ENCODE measurements at regions not wholly inside any gene's neighbourhood (a gene's known extent, or its start where the extent isn't known, plus 50 kb on each side); places are given as distances from the start of the nearest gene placed in this dataset.
A peak's percentile ranks its signal among the peaks of the same experiment; 100 is the strongest.

- DNase-seq, result no peak
Observed at GRCh38 chrX:4239650-4240540, 526.4 kb upstream of the PRKX start.

GRCh38 chrX:4238916-4239315 lies 525.5 kb upstream of the PRKX start:
- no peak for DNase-seq

- peak; percentile 0 for DNase-seq
Observed at GRCh38 chrX:4225086-4225485, 511.6 kb upstream of the PRKX start.

GRCh38 chrX:4206941-4207340 lies 493.5 kb upstream of the PRKX start:
- no peak for DNase-seq

- no peak for DNase-seq
Observed at GRCh38 chrX:4197971-4198370, 484.5 kb upstream of the PRKX start.

- DNase-seq, result no peak
Observed at GRCh38 chrX:4193500-4194155, 480.2 kb upstream of the PRKX start.

GRCh38 chrX:4186331-4186730 lies 472.9 kb upstream of the PRKX start:
- no peak for DNase-seq

- DNase-seq, result no peak
Observed at GRCh38 chrX:4185086-4185485, 471.6 kb upstream of the PRKX start.

GRCh38 chrX:4182408-4182806 lies 469.0 kb upstream of the PRKX start:
- no peak for DNase-seq

- no peak for DNase-seq
Observed at GRCh38 chrX:4181782-4182407, 468.4 kb upstream of the PRKX start.

GRCh38 chrX:4179031-4179430 lies 465.6 kb upstream of the PRKX start:
- DNase-seq, result no peak

GRCh38 chrX:4175221-4175620 lies 461.8 kb upstream of the PRKX start:
- DNase-seq, result no peak

GRCh38 chrX:4173743-4174142 lies 460.3 kb upstream of the PRKX start:
- no peak for DNase-seq

- DNase-seq, result no peak
Observed at GRCh38 chrX:4151798-4152197, 438.3 kb upstream of the PRKX start.

- no peak for DNase-seq
Observed at GRCh38 chrX:4150259-4150658, 436.8 kb upstream of the PRKX start.

GRCh38 chrX:4129626-4130025 lies 416.2 kb upstream of the PRKX start:
- no peak for DNase-seq

- no peak for DNase-seq
Observed at GRCh38 chrX:4118666-4119530, 405.4 kb upstream of the PRKX start.

- DNase-seq, result no peak
Observed at GRCh38 chrX:4110964-4111363, 397.5 kb upstream of the PRKX start.

- peak; percentile 36 for DNase-seq
Observed at GRCh38 chrX:4094926-4095325, 381.5 kb upstream of the PRKX start.

GRCh38 chrX:4091046-4091760 lies 377.8 kb upstream of the PRKX start:
- DNase-seq, result no peak

GRCh38 chrX:4059893-4060292 lies 346.4 kb upstream of the PRKX start:
- no peak for DNase-seq

- no peak for DNase-seq
Observed at GRCh38 chrX:4043951-4044350, 330.5 kb upstream of the PRKX start.
